ACC112 (cell line): ENCODE measurements at regions not wholly inside any gene's neighbourhood (a gene's known extent, or its start where the extent isn't known, plus 50 kb on each side); places are given as distances from the start of the nearest gene placed in this dataset.

Experiments
- H2AFZ ChIP-seq: fragments of 200-600 bp; sonication (generic); one replicate; pipeline ENCODE4 v1.6.0; 2017; ENCODE audit warnings: antibody characterized with exemption, low read length; ENCODE audit not compliant: unreplicated experiment
- H3K27ac ChIP-seq: fragments of 200-600 bp; sonication (generic); 2 replicates; pipeline ENCODE4 v1.5.1; 2014; ENCODE audit warnings: low read depth, mild to moderate bottlenecking, antibody characterized with exemption, low read length, moderate library complexity
- H3K27me3 ChIP-seq: fragments of 200-600 bp; sonication (generic); 2 replicates; pipeline ENCODE4 v1.6.1; 2014; ENCODE audit warnings: mild to moderate bottlenecking, antibody characterized with exemption, low read length, moderate library complexity, mixed read lengths; ENCODE audit not compliant: insufficient read depth
- H3K36me3 ChIP-seq: fragments of 200-600 bp; sonication (generic); 2 replicates; pipeline ENCODE4 v1.6.1; 2016; ENCODE audit warnings: mild to moderate bottlenecking, antibody characterized with exemption, low read length, moderate library complexity, mixed read lengths; ENCODE audit not compliant: insufficient read depth
- H3K4me1 ChIP-seq: fragments of 200-600 bp; sonication (generic); one replicate; pipeline ENCODE4 v1.6.1; 2016; ENCODE audit warnings: low read length, mixed read lengths; ENCODE audit not compliant: insufficient read depth, unreplicated experiment, control insufficient read depth
- H3K4me3 ChIP-seq: fragments of 200-600 bp; sonication (generic); 2 replicates; pipeline ENCODE4 v1.5.1; 2014; ENCODE audit warnings: mild to moderate bottlenecking, low read depth, low read length
- H3K79me2 ChIP-seq: fragments of 200-600 bp; sonication (generic); one replicate; pipeline ENCODE4 v1.6.0; 2016; ENCODE audit warnings: low read length; ENCODE audit not compliant: control insufficient read depth, unreplicated experiment, insufficient read depth

DNA sequence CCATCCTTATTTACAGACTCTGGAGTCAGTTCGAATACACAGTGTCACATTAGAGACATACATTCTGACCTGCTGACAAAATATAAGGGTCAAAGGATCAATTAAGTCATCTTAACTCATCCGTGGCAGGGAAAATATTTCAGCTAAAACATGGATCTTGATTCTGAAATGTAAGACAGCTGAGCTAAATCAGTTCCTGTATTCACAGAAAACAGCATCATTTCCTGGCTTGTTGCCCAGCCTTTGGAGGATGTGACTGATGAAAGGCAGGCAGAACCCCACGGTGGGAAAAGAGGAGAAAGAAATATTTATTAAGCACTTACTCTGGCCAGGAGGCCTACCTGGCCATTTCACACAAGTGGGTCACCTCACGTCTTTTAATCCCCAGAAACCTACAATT, 101.9 kb downstream of the GAS2L3 start:
- Histone ChIP-seq H2AFZ (no peak overlapping the region), H3K79me2 (no peaks in the 10 kb centered on the region), H3K4me3 (no peak overlapping the region), H3K27ac (peak overlapping the region; percentile 26; the same call in 1 of the 2 replicates), H3K36me3 (no peaks in the 10 kb centered on the region), H3K4me1 (no peaks in the 10 kb centered on the region), H3K27me3 (peaks cover 38% of the 10 kb centered on the region)

DNA sequence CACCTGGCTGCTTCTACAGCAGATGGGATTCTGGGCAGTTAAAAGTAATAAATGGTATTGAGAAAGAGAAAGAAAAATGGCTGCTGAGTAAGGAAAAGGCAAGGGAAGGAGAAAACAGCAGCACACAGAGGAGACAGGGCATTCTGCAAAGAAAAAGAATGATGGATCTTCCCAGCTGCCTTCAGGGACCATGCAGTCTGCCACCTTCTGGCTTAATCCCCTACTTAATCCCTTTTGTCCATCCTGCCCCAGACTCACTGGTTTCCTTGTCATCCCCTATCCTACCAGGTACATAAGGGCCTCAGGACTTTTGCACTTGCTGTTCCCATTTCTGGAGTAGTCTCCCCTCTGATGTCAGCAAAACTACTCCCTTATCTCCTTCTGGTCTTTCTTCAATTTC, 107.6 kb downstream of the GAS2L3 start:
- Histone ChIP-seq H3K27me3 (peaks cover 22% of the 10 kb centered on the region; the same call in 1 of the 2 replicates), H3K4me1 (no peaks in the 10 kb centered on the region), H3K79me2 (no peaks in the 10 kb centered on the region), H3K4me3 (no peak overlapping the region), H2AFZ (peak overlapping the region; percentile 39), H3K27ac (no peak overlapping the region), H3K36me3 (no peaks in the 10 kb centered on the region)

GRCh38 chr12:100682178-100682577, 108.7 kb downstream of the GAS2L3 start:
- Histone ChIP-seq H3K79me2 (no peaks in the 10 kb centered on the region), H3K27ac (no peak overlapping the region), H2AFZ (no peak overlapping the region), H3K36me3 (no peaks in the 10 kb centered on the region), H3K27me3 (peaks cover 19% of the 10 kb centered on the region), H3K4me1 (no peaks in the 10 kb centered on the region), H3K4me3 (no peak overlapping the region)

GRCh38 chr12:100687686-100688085, 106.9 kb upstream of the ANO4 start:
- H3K27ac ChIP-seq: no peak overlapping the region
- H3K4me1 ChIP-seq: no peaks in the 10 kb centered on the region
- H3K36me3 ChIP-seq: no peaks in the 10 kb centered on the region
- no peaks in the 10 kb centered on the region for H3K79me2 ChIP-seq
- no peak overlapping the region for H3K4me3 ChIP-seq
- peaks cover 13% of the 10 kb centered on the region for H3K27me3 ChIP-seq
- H2AFZ ChIP-seq: no peak overlapping the region

GRCh38 chr12:100688451-100688864, 106.1 kb upstream of the ANO4 start:
- Histone ChIP-seq H3K79me2 (no peaks in the 10 kb centered on the region), H3K4me1 (no peaks in the 10 kb centered on the region), H2AFZ (no peak overlapping the region), H3K4me3 (no peak overlapping the region), H3K27ac (no peak overlapping the region), H3K27me3 (peaks cover 13% of the 10 kb centered on the region), H3K36me3 (no peaks in the 10 kb centered on the region)

- no peak overlapping the region for H2AFZ ChIP-seq
- no peak overlapping the region for H3K4me3 ChIP-seq
- H3K36me3 ChIP-seq: no peaks in the 10 kb centered on the region
- no peaks in the 10 kb centered on the region for H3K4me1 ChIP-seq
- no peak overlapping the region for H3K27ac ChIP-seq
- H3K79me2 ChIP-seq: no peaks in the 10 kb centered on the region
- H3K27me3 ChIP-seq: no peaks in the 10 kb centered on the region; the same call in 1 of the 2 replicates
Measured at GRCh38 chr12:100692502-100692901, 102.1 kb upstream of the ANO4 start.

GRCh38 chr12:100698518-100698917, 96.1 kb upstream of the ANO4 start:
- Histone ChIP-seq H3K79me2 (no peaks in the 10 kb centered on the region), H3K4me1 (no peaks in the 10 kb centered on the region), H3K4me3 (no peak overlapping the region), H2AFZ (no peak overlapping the region), H3K36me3 (no peaks in the 10 kb centered on the region), H3K27me3 (no peaks in the 10 kb centered on the region; the same call in 1 of the 2 replicates), H3K27ac (no peak overlapping the region)

- no peaks in the 10 kb centered on the region for H3K36me3 ChIP-seq
- no peak overlapping the region for H3K27ac ChIP-seq
- H2AFZ ChIP-seq: no peak overlapping the region
- no peaks in the 10 kb centered on the region; the same call in 1 of the 2 replicates for H3K27me3 ChIP-seq
- no peak overlapping the region for H3K4me3 ChIP-seq
- no peaks in the 10 kb centered on the region for H3K79me2 ChIP-seq
- H3K4me1 ChIP-seq: no peaks in the 10 kb centered on the region
Measured at GRCh38 chr12:100699209-100699608, 95.4 kb upstream of the ANO4 start.

DNA sequence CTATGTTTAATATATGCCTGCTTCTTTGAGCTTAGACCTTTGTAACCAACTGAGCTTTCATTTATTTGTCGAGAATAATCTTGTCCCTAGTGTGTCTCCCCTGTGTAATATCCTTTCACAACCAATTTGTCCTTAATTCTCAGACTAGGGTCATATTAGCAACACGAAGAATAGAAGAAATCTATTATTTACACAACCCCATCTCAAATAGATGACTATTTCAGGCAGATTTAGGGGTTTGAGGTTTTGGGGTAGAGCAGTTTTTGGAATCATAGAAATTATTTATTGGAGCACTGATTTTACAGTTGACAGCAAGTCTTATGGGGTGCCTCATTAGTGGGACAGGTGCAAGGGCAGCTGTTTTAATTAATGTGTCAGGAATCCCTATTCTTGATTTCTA, 91.2 kb upstream of the ANO4 start:
- Histone ChIP-seq H3K27ac (no peak overlapping the region), H3K79me2 (no peaks in the 10 kb centered on the region), H3K36me3 (no peaks in the 10 kb centered on the region), H3K4me1 (peaks cover 11% of the 10 kb centered on the region), H3K4me3 (no peak overlapping the region), H3K27me3 (no peaks in the 10 kb centered on the region; the same call in 1 of the 2 replicates), H2AFZ (no peak overlapping the region)

DNA sequence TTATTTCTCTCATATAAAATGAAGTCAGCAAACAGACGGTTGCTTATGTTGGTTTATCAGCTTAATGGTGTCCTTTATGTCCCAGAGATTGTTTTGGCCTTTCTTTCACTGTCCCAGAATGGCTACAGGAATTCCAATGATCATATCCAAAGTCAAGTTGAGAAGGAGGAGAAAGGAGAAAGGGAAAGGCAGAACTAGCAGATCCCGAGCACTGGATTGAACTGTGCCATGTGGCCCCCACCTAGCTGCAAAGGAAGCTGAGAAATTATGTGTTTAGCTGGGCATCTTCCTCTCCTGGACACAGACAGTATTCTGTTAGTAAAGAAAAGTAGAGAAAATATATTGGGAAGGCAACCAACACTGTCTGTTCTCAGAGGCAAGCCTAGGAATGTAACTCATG, 90.7 kb upstream of the ANO4 start:
- no peaks in the 10 kb centered on the region; the same call in 1 of the 2 replicates for H3K27me3 ChIP-seq
- H3K27ac ChIP-seq: no peak overlapping the region
- H3K36me3 ChIP-seq: no peaks in the 10 kb centered on the region
- H3K4me3 ChIP-seq: no peak overlapping the region
- no peaks in the 10 kb centered on the region for H3K79me2 ChIP-seq
- H3K4me1 ChIP-seq: peaks cover 11% of the 10 kb centered on the region
- no peak overlapping the region for H2AFZ ChIP-seq

DNA sequence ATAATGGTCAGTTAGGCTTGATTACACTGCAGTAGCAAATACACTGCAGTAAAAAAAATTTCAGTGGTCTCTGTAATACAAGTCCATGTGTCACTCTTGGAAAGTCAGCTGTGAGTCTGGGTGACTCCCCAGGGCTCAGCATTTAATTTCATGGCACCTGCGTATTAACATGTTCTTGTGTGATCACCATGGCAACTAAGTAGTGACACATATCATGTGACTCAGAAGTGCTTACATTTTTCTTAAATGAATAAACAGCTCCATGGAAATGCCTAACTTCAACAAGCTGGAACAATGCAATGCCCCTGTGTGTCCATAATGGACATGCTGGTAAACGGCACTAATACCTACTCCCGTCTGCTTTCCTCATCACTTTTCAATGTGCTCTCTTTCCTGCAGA, 88.5 kb upstream of the ANO4 start:
- Histone ChIP-seq H3K79me2 (no peaks in the 10 kb centered on the region), H3K36me3 (no peaks in the 10 kb centered on the region), H3K4me1 (peaks cover 11% of the 10 kb centered on the region), H3K4me3 (no peak overlapping the region), H3K27me3 (no peaks in the 10 kb centered on the region), H2AFZ (peak overlapping the region; percentile 28), H3K27ac (peak overlapping the region; percentile 63)
